GM04503 (cell line): ENCODE measurements at regions not wholly inside any gene's neighbourhood (a gene's known extent, or its start where the extent isn't known, plus 50 kb on each side); places are given as distances from the start of the nearest gene placed in this dataset.
A peak's percentile ranks its signal among the peaks of the same experiment; 100 is the strongest.

ENCODE experiments used
- DNase-seq: peaks from one replicate; pipeline ENCODE4 v3.0.0-alpha.2; 2012; ENCODE audit warnings: low read depth

- DNase-seq = no peak
Observed at GRCh38 chr12:46131732-46132469, 136.9 kb downstream of the SLC38A1 start.

GRCh38 chr12:46127656-46128055 lies 137.3 kb upstream of the SCAF11 start:
- DNase-seq = no peak

- DNase-seq = no peak
Observed at GRCh38 chr12:46126050-46126727, 135.8 kb upstream of the SCAF11 start.

GRCh38 chr12:46124848-46125619 lies 134.7 kb upstream of the SCAF11 start:
- DNase-seq = peak; percentile 45

- DNase-seq = no peak
Observed at GRCh38 chr12:46124132-46124847, 133.9 kb upstream of the SCAF11 start.

GRCh38 chr12:46112364-46112763 lies 122.0 kb upstream of the SCAF11 start:
- DNase-seq = no peak

- DNase-seq = no peak
Observed at GRCh38 chr12:46111715-46112114, 121.3 kb upstream of the SCAF11 start.

- no peak for DNase-seq
Observed at GRCh38 chr12:46110928-46111699, 120.7 kb upstream of the SCAF11 start.

- DNase-seq = no peak
Observed at GRCh38 chr12:46110223-46110611, 119.8 kb upstream of the SCAF11 start.

GRCh38 chr12:46109343-46110222 lies 119.2 kb upstream of the SCAF11 start:
- no peak for DNase-seq

GRCh38 chr12:46108721-46109120 lies 118.3 kb upstream of the SCAF11 start:
- no peak for DNase-seq

- DNase-seq = no peak
Observed at GRCh38 chr12:46107591-46107990, 117.2 kb upstream of the SCAF11 start.

GRCh38 chr12:46105735-46106134 lies 115.4 kb upstream of the SCAF11 start:
- no peak for DNase-seq

- no peak for DNase-seq
Observed at GRCh38 chr12:46103559-46104383, 113.4 kb upstream of the SCAF11 start.

GRCh38 chr12:46101485-46101869 lies 111.1 kb upstream of the SCAF11 start:
- no peak for DNase-seq

- DNase-seq = no peak
Observed at GRCh38 chr12:46100551-46101484, 110.4 kb upstream of the SCAF11 start.

GRCh38 chr12:46089414-46090162 lies 99.2 kb upstream of the SCAF11 start:
- peak; percentile 7 for DNase-seq
